RWPE2 (cell line): ENCODE measurements at regions not wholly inside any gene's neighbourhood (a gene's known extent, or its start where the extent isn't known, plus 50 kb on each side); places are given as distances from the start of the nearest gene placed in this dataset.

Source experiments
- ATAC-seq: fragments of 200-7000 bp; cut with Tn5 transposase; 3 replicates; pipeline ENCODE4 v1.9.1; 2021; ENCODE audit warnings: low read depth
- DNase-seq: peaks from one replicate; pipeline ENCODE4 v3.0.0-alpha.2; 2020; ENCODE audit warnings: low spot score
- H3K27ac ChIP-seq: fragments of 450-650 bp; 2 replicates; pipeline ENCODE4 v1.5.1; 2017; ENCODE audit warnings: mild to moderate bottlenecking; ENCODE audit not compliant: poor library complexity, severe bottlenecking
- H3K27me3 ChIP-seq: fragments of 250-450 bp; sonication (Bioruptor Pico); 2 replicates; pipeline ENCODE4 v1.5.1; 2021; ENCODE audit warnings: mild to moderate bottlenecking, moderate library complexity; ENCODE audit not compliant: insufficient read depth, poor library complexity, severe bottlenecking
- H3K36me3 ChIP-seq: fragments of 250-450 bp; sonication (Bioruptor Pico); 2 replicates; pipeline ENCODE4 v1.5.1; 2020; ENCODE audit warnings: low read depth, mild to moderate bottlenecking, moderate library complexity
- H3K4me1 ChIP-seq: fragments of 250-450 bp; sonication (Bioruptor Pico); 2 replicates; pipeline ENCODE4 v1.5.1; 2021; ENCODE audit warnings: mild to moderate bottlenecking, moderate library complexity; ENCODE audit not compliant: insufficient read depth, poor library complexity, severe bottlenecking
- H3K4me3 ChIP-seq: fragments of 250-450 bp; sonication (Bioruptor Pico); 2 replicates; pipeline ENCODE4 v1.5.1; 2021; ENCODE audit warnings: mild to moderate bottlenecking, moderate library complexity; ENCODE audit not compliant: severe bottlenecking
- H3K9me3 ChIP-seq: fragments of 250-450 bp; sonication (Bioruptor Pico); 2 replicates; pipeline ENCODE4 v1.5.1; 2021; ENCODE audit warnings: mild to moderate bottlenecking, moderate library complexity; ENCODE audit not compliant: severe bottlenecking
- TF ChIP-seq, protein P1 (sequence below): fragments of 450-650 bp; IDR thresholded peaks from one replicate; pipeline ENCODE4 v1.5.1; 2017; ENCODE audit warnings: mild to moderate bottlenecking, moderate library complexity; ENCODE audit not compliant: poor library complexity, severe bottlenecking

DNA sequence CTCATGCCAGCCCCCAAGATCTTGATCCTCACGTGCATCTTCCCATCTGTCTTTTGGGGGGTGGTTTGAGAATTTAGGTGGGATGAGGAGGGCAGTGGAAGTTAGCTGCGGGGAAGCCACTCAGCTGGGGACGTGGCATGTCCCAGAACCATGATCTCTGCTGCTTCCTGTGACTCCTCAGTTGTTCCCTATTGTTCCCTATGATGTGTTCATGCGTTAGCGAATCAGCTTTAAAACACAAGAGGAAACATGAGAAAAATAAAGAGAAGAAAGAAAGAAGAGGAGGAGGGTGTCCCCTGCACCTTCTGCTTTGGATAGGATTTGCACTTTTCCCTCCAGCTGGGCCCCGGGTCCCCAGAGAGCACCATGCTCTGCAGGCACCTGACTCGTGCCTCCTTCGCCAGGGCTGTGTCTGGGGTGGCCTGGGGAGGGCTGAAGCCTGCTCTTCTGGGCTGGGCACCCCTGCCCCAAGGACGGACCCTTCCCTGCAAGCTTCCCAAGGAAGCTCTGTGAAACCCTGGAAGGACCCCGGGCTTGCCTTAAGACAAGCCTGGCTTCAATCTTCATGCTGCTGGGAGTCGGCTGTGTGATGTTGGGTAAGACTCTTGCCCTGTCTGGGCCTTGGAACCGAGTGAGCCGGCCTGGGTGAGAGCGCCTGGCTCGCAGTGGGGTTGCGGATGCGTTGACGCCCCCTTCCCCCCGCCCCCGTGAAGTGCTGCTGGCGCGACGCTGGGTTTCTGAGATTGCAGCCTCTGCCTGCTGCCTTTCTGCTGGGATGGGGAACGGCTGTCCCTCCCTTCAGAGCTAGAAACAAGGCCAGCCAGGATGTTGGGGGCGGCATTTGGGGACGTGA, 62.8 kb upstream of the CIBAR2 start:
- ATAC-seq, result no peak
- H3K4me1 ChIP-seq, result peaks cover 38% of the 10 kb centered on the region
- H3K9me3 ChIP-seq, result no peaks in the 10 kb centered on the region
- H3K4me3 ChIP-seq, result no peak overlapping the region
- DNase-seq, result no peak
- no peaks in the 10 kb centered on the region for H3K27me3 ChIP-seq
- TF ChIP-seq, protein P1, sequence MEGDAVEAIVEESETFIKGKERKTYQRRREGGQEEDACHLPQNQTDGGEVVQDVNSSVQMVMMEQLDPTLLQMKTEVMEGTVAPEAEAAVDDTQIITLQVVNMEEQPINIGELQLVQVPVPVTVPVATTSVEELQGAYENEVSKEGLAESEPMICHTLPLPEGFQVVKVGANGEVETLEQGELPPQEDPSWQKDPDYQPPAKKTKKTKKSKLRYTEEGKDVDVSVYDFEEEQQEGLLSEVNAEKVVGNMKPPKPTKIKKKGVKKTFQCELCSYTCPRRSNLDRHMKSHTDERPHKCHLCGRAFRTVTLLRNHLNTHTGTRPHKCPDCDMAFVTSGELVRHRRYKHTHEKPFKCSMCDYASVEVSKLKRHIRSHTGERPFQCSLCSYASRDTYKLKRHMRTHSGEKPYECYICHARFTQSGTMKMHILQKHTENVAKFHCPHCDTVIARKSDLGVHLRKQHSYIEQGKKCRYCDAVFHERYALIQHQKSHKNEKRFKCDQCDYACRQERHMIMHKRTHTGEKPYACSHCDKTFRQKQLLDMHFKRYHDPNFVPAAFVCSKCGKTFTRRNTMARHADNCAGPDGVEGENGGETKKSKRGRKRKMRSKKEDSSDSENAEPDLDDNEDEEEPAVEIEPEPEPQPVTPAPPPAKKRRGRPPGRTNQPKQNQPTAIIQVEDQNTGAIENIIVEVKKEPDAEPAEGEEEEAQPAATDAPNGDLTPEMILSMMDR, result no peak
- H3K36me3 ChIP-seq, result no peaks in the 10 kb centered on the region
- peak overlapping the region; percentile 94 for H3K27ac ChIP-seq

DNA sequence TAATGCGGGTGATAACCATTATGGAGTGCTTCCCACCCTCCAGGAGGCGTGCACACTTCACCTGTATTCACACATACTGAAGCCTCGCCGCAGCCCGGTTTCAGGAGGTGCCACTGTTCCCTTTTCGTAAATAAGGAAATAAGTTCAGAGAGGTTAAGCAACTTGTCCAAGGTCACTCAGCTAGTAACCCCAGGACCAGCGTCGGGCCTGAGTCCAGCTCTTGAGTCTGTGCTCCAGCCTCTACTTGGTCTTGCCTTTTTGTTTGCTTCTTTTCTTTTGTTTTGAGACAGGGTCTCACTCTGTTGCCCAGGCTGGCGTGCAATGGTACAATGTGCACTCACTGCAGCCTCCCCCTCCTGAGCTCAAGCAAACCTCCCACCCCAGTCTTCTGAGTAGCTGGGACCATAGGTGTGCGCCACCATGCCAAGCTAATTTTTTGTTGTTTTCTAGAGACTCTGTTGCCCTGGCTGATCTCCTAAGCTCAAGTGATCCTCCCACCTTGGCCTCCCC, 63.5 kb upstream of the CIBAR2 start:
- TF ChIP-seq, protein P1, result no peak
- no peak for DNase-seq
- H3K27me3 ChIP-seq, result no peaks in the 10 kb centered on the region
- H3K9me3 ChIP-seq, result no peaks in the 10 kb centered on the region
- no peak overlapping the region for H3K27ac ChIP-seq
- no peak for ATAC-seq
- no peak overlapping the region for H3K4me3 ChIP-seq
- H3K4me1 ChIP-seq, result peaks cover 38% of the 10 kb centered on the region
- H3K36me3 ChIP-seq, result no peaks in the 10 kb centered on the region

DNA sequence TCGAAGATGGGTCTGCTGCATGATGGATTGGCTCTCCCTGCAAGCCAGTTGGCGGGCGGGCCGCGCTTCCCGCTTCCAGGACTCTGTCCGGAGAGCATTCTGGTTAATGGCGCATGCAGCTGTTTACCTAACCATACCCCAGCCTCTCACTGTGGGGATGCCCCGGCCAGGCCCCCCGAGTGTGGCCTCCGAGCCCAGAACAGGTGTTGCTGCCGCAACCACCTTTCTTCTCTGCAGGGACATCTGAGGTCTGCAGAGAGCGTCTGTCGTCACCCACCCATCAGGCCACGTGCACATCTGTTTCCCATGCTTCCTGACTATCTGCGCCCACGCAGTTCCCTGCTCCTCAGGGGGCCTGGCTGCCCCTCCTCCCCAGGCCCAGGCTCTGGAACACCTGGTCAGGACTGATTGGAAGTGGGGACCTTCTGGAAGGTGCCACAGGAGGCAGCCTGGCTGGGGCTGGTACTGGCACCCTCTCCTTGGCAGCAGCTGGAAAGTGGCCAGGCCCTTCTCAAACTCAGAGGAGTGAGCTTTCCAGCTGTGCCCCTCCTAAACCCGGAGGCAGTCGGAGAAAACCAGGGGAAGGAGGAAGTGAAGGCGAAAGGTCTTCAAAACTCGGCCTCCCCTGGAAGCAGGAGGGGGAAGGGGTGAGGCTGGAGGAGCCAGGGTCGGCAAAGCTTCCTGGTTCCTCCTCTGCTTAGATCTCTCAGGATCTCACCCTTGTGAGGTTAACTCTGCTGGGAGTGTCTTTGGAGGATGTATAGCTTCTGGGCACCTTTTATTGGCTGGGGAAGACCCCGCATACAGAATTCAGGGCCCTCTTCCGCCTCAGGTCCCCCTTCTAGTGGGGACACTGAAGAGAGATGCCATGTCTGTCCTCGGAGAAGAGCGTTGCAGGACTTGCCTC, 64.5 kb upstream of the CIBAR2 start:
- H3K27me3 ChIP-seq, result no peaks in the 10 kb centered on the region
- TF ChIP-seq, protein P1, result no peak
- no peak overlapping the region for H3K27ac ChIP-seq
- no peaks in the 10 kb centered on the region for H3K9me3 ChIP-seq
- ATAC-seq (no peak), DNase-seq (no peak)
- no peak overlapping the region for H3K4me3 ChIP-seq
- peaks cover 33% of the 10 kb centered on the region for H3K4me1 ChIP-seq
- H3K36me3 ChIP-seq, result no peaks in the 10 kb centered on the region

DNA sequence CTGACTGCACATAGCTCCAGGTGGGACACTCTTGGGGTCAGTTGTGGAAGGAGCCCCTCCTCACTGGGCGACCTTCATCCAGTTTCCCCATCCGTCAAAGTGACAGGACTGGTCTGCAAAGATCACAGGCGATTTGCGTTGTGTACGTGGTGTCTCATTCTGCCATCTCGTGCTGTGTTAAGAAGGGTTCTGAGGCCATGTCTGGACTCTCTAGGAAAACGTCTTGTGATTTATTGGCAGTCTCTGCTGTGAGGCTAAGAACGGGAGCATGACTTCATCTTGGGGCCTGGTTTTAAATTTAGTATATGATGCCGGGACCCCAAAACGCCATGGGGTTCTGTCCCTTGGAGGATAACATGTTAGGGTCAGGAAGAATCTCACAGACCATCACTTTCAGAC, 65.2 kb upstream of the CIBAR2 start:
- no peak for ATAC-seq
- no peak for DNase-seq
- Histone ChIP-seq H3K4me3 (no peak overlapping the region), H3K27ac (no peak overlapping the region), H3K36me3 (no peaks in the 10 kb centered on the region), H3K4me1 (peaks cover 26% of the 10 kb centered on the region), H3K27me3 (no peaks in the 10 kb centered on the region), H3K9me3 (no peaks in the 10 kb centered on the region)
- TF ChIP-seq, protein P1, result no peak
